CD4-positive, alpha-beta T cell treated with Interleukin-4 for 4 hours (primary cell): ENCODE measurements at regions not wholly inside any gene's neighbourhood (a gene's known extent, or its start where the extent isn't known, plus 50 kb on each side); places are given as distances from the start of the nearest gene placed in this dataset.

ENCODE experiments used
- DNase-seq: peaks from one replicate; pipeline ENCODE4 v3.0.0-alpha.2; 2020

DNA sequence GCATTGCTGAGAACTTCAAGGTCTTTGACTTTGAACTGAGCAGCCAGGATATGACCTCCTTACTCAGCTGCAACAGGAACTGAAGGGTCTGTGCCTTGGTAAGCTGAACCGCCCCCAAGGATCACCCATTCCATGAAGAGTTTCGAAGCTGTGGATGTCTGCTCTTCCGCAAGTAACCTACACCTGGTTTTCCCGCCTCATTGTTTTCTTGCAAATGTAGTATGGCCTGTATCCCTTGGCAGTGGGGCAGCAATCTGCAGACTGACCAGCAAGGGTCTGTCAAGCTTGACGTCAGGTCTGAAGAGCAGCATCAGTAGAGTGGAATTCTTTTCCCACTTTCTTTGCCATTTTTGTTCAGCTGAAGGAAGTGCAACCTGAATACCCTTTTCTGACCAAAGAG lies 62.6 kb upstream of the RAB12 start:
- no peak for DNase-seq

GRCh38 chr18:8548186-8548585 lies 61.1 kb upstream of the RAB12 start:
- no peak for DNase-seq

GRCh38 chr18:8549254-8549757 lies 59.9 kb upstream of the RAB12 start:
- no peak for DNase-seq

- DNase-seq, result no peak
Observed at GRCh38 chr18:8552151-8552550, 57.1 kb upstream of the RAB12 start.

DNA sequence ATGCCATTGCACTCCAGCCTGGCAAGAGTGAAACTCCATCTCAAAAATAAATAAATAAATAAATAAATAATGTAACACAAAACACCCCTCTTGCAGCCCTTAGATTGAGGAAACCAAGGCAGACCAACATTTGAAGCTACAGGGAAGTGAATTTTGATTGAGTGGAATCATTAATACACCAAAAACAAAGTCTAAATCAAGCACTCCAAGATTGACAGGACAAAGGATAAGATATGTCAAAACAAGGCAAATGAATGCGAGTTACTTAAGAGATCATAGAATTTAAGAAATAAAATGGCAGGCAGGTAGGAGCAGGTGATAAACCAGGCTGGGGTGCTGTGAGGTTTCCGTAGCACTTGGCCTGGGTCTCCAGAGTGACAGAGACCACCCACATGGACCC lies 54.9 kb upstream of the RAB12 start:
- DNase-seq, result no peak

DNA sequence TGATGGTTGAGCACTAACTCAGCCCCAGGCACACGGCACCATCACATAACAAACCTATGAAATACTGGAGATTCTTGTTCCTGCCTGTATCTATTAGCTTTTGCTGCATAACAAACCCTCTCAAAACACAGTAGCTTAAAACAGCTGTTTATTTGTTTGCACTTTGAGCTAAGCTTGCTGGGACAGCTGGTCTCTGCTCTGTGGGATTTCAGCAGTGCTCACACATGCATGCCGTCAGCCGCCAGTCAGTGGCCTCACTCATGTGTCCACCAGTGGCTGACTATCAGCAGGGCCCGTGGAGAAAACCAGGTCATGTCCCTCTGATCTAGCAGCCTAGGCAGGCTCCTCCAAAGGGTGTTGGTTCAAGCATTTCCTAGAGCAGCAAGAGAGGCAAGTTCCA lies 52.8 kb upstream of the RAB12 start:
- no peak for DNase-seq
